ENCODE measurements at regions not wholly inside any gene's neighbourhood (a gene's known extent, or its start where the extent isn't known, plus 50 kb on each side); places are given as distances from the start of the nearest gene placed in this dataset.

DNA sequence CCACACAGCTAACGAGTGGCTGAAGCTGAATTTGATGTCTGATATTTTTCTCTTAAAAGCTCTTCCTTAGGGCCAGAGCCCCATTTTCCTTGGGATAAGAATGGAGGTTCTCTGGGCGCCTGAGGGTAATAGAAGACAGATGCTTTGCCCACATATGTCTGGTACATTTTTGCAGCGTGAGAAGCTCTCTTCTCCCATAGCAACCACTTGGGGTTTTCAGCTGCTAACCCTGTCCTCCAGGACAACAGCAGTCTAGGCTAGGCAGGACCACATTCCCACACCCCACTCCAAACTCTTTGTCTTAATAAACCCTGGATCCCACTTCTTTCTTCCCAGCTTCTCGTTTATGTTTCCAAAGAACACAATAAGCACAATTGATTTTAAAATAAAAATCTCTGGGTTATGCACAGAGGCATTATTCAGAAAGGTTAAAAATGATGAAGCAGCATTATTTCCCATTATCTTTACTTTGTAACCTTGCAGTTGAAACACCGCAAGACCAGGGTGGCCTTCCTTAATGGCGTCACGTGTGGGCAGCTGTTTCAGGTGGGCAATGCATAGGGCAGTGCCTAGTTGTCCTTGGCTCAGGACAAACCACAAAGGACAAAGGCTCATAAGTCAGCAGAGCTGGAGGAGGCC, 56.5 kb upstream of the NTRK3 start:
- DNase-seq, result no peak

GRCh38 chr15:88309363-88309762, 52.8 kb upstream of the NTRK3 start:
- DNase-seq, result no peak

DNA sequence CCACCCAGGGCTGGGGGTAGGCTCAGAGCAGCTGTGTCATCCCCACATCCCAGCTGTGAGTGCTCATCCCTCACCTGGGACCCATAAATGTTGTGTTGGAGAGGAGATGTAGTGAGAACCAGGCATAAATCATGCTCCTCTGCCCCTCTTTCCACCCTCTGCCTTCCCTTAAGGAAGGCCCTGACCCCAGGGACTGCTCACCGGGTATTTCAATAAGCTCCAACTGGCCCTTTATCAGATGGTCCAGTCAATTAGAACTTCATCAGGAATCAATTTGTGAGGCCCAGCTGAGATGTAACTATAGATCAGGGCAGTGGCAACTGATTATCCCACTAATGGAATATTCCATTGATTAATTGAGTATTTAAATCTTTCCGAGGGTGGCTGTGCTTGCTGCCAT, 50.8 kb upstream of the NTRK3 start:
- DNase-seq, result no peak

Measured in AML-193 (cell line).